22Rv1 (cell line): ENCODE measurements at regions not wholly inside any gene's neighbourhood (a gene's known extent, or its start where the extent isn't known, plus 50 kb on each side); places are given as distances from the start of the nearest gene placed in this dataset.
"Not testable (repeated sequence)": the region's sequence is repeated elsewhere in the genome, so short reads cannot be mapped to it uniquely, and the experiment has no call there.

ENCODE experiments used
- H3K27ac ChIP-seq: fragments of 450-650 bp; 2 replicates; pipeline ENCODE4 v1.5.1; 2017
- CTCF ChIP-seq: fragments of 450-650 bp; IDR thresholded peaks from 2 replicates; pipeline ENCODE4 v1.5.1; 2017; ENCODE audit warnings: mild to moderate bottlenecking
- ZFX ChIP-seq: fragments of 450-650 bp; IDR thresholded peaks from 2 replicates; pipeline ENCODE4 v1.6.1; 2017; ENCODE audit warnings: antibody characterized with exemption, borderline replicate concordance

- TF ChIP-seq ZFX (no peak), CTCF (no peak)
- H3K27ac ChIP-seq, result no peak overlapping the region
Observed at GRCh38 chr11:37841016-37841415, 1243.0 kb upstream of the RAG2 start.

GRCh38 chr11:37840345-37840744 is 1242.3 kb upstream of the RAG2 start:
- not testable (repeated sequence) for H3K27ac ChIP-seq

- H3K27ac ChIP-seq, result no peak overlapping the region
- TF ChIP-seq ZFX (no peak), CTCF (no peak)
Observed at GRCh38 chr11:37830529-37830928, 1232.5 kb upstream of the RAG2 start.

- no peak overlapping the region for H3K27ac ChIP-seq
- TF ChIP-seq CTCF (no peak), ZFX (no peak)
Observed at GRCh38 chr11:37817727-37818270, 1219.8 kb upstream of the RAG2 start.

- no peak for TF ChIP-seq CTCF
- no peak for TF ChIP-seq ZFX
- H3K27ac ChIP-seq, result no peak overlapping the region
Observed at GRCh38 chr11:37812281-37812880, 1214.3 kb upstream of the RAG2 start.

- TF ChIP-seq ZFX (no peak), CTCF (no peak)
- H3K27ac ChIP-seq, result no peak overlapping the region
Observed at GRCh38 chr11:37811349-37811748, 1213.3 kb upstream of the RAG2 start.

- TF ChIP-seq ZFX (no peak), CTCF (no peak)
- no peak overlapping the region for H3K27ac ChIP-seq
Observed at GRCh38 chr11:37804666-37805065, 1206.6 kb upstream of the RAG2 start.
